ENCODE measurements at regions not wholly inside any gene's neighbourhood (a gene's known extent, or its start where the extent isn't known, plus 50 kb on each side); places are given as distances from the start of the nearest gene placed in this dataset.

GRCh38 chr4:20612313-20612712 lies 87.9 kb upstream of the PACRGL start:
- no peak for DNase-seq

GRCh38 chr4:20614816-20615215 lies 85.4 kb upstream of the PACRGL start:
- DNase-seq = no peak

GRCh38 chr4:20615486-20616260 lies 84.6 kb upstream of the PACRGL start:
- no peak for DNase-seq

- DNase-seq = no peak
Observed at GRCh38 chr4:20616313-20616712, 83.9 kb upstream of the PACRGL start.

- no peak for DNase-seq
Observed at GRCh38 chr4:20616848-20617247, 83.4 kb upstream of the PACRGL start.

GRCh38 chr4:20617678-20618396 lies 82.4 kb upstream of the PACRGL start:
- DNase-seq = no peak

GRCh38 chr4:20618731-20619130 lies 81.5 kb upstream of the PACRGL start:
- DNase-seq = no peak

GRCh38 chr4:20621476-20621875 lies 78.8 kb upstream of the PACRGL start:
- no peak for DNase-seq

- no peak for DNase-seq
Observed at GRCh38 chr4:20622701-20623100, 77.6 kb upstream of the PACRGL start.

- DNase-seq = no peak
Observed at GRCh38 chr4:20623939-20624338, 76.3 kb upstream of the PACRGL start.

- DNase-seq = no peak
Observed at GRCh38 chr4:20624793-20625374, 75.4 kb upstream of the PACRGL start.

- DNase-seq = peak; percentile 8
Observed at GRCh38 chr4:20625426-20625825, 74.8 kb upstream of the PACRGL start.

GRCh38 chr4:20626326-20627005 lies 73.8 kb upstream of the PACRGL start:
- DNase-seq = no peak

GRCh38 chr4:20627866-20628265 lies 72.4 kb upstream of the PACRGL start:
- DNase-seq = no peak

- DNase-seq = peak; percentile 1
Observed at GRCh38 chr4:20629186-20630106, 70.8 kb upstream of the PACRGL start.

GRCh38 chr4:20638825-20639224 lies 61.4 kb upstream of the PACRGL start:
- DNase-seq = no peak

GRCh38 chr4:20639346-20639745 lies 60.9 kb upstream of the PACRGL start:
- no peak for DNase-seq

GRCh38 chr4:20640989-20641388 lies 59.3 kb upstream of the PACRGL start:
- DNase-seq = no peak

- no peak for DNase-seq
Observed at GRCh38 chr4:20641976-20642375, 58.3 kb upstream of the PACRGL start.

GRCh38 chr4:20643631-20644030 lies 56.6 kb upstream of the PACRGL start:
- no peak for DNase-seq

- DNase-seq = no peak
Observed at GRCh38 chr4:20645236-20645635, 55.0 kb upstream of the PACRGL start.

GRCh38 chr4:20646287-20646686 lies 54.0 kb upstream of the PACRGL start:
- no peak for DNase-seq

All from hematopoietic multipotent progenitor cell treated with erythropoietin and hydrocortisone succinate and interleukin-3 and kit ligand, for 8 days (in vitro differentiated cells).